NCI-H345 treated with DMSO at 0.1 percent for 48 hours (cell line): ENCODE measurements at regions not wholly inside any gene's neighbourhood (a gene's known extent, or its start where the extent isn't known, plus 50 kb on each side); places are given as distances from the start of the nearest gene placed in this dataset.
A peak's percentile ranks its signal among the peaks of the same experiment; 100 is the strongest.
"Not testable (repeated sequence)": the region's sequence is repeated elsewhere in the genome, so short reads cannot be mapped to it uniquely, and the experiment has no call there.

Experiments used
- DNase-seq: peaks from one replicate; lab custom pipeline; 2025; ENCODE audit not compliant: unreplicated experiment; lab: John Stamatoyannopoulos, UW

GRCh38 chr18:73043211-73043610, 175.4 kb upstream of the NETO1 start:
- DNase-seq, result peak; percentile 11

- no peak for DNase-seq
Measured at GRCh38 chr18:73040247-73040646, 172.5 kb upstream of the NETO1 start.

- DNase-seq, result no peak
Measured at GRCh38 chr18:73038336-73038735, 170.5 kb upstream of the NETO1 start.

GRCh38 chr18:73023975-73024374, 156.2 kb upstream of the NETO1 start:
- no peak for DNase-seq

- no peak for DNase-seq
Measured at GRCh38 chr18:73009691-73010090, 141.9 kb upstream of the NETO1 start.

GRCh38 chr18:73007915-73008308, 140.1 kb upstream of the NETO1 start:
- DNase-seq, result no peak

- no peak for DNase-seq
Measured at GRCh38 chr18:73007195-73007914, 139.6 kb upstream of the NETO1 start.

GRCh38 chr18:73006331-73006730, 138.5 kb upstream of the NETO1 start:
- DNase-seq, result no peak

GRCh38 chr18:73004260-73004659, 136.5 kb upstream of the NETO1 start:
- no peak for DNase-seq

GRCh38 chr18:72999971-73000607, 132.3 kb upstream of the NETO1 start:
- no peak for DNase-seq

- DNase-seq, result no peak
Measured at GRCh38 chr18:72995558-72995957, 127.8 kb upstream of the NETO1 start.

GRCh38 chr18:72993250-72993649, 125.5 kb upstream of the NETO1 start:
- DNase-seq, result no peak

- DNase-seq, result no peak
Measured at GRCh38 chr18:72991379-72991778, 123.6 kb upstream of the NETO1 start.

- DNase-seq, result not testable (repeated sequence)
Measured at GRCh38 chr18:72987570-72987969, 119.8 kb upstream of the NETO1 start.

GRCh38 chr18:72986103-72986502, 118.3 kb upstream of the NETO1 start:
- DNase-seq, result no peak

GRCh38 chr18:72985686-72986085, 117.9 kb upstream of the NETO1 start:
- DNase-seq, result no peak

GRCh38 chr18:72984290-72984689, 116.5 kb upstream of the NETO1 start:
- no peak for DNase-seq

- no peak for DNase-seq
Measured at GRCh38 chr18:72973841-72974240, 106.1 kb upstream of the NETO1 start.

GRCh38 chr18:72965616-72966015, 97.8 kb upstream of the NETO1 start:
- no peak for DNase-seq

GRCh38 chr18:72958195-72958594, 90.4 kb upstream of the NETO1 start:
- not testable (repeated sequence) for DNase-seq

- DNase-seq, result no peak
Measured at GRCh38 chr18:72948439-72948838, 80.7 kb upstream of the NETO1 start.

GRCh38 chr18:72942766-72943165, 75.0 kb upstream of the NETO1 start:
- DNase-seq, result no peak

- no peak for DNase-seq
Measured at GRCh38 chr18:72940986-72941385, 73.2 kb upstream of the NETO1 start.
